Osteocyte (in vitro differentiated cells): ENCODE measurements at regions not wholly inside any gene's neighbourhood (a gene's known extent, or its start where the extent isn't known, plus 50 kb on each side); places are given as distances from the start of the nearest gene placed in this dataset.

Source experiments
- DNase-seq: peaks from one replicate; pipeline ENCODE4 v3.0.0; 2021; ENCODE audit warnings: mixed read lengths; ENCODE audit not compliant: unreplicated experiment; ENCODE audit errors: extremely low spot score
- H3K27ac Mint-ChIP-seq: one replicate; pipeline ENCODE4 v1.8.0; 2021; ENCODE audit warnings: mild to moderate bottlenecking, mixed read lengths; ENCODE audit not compliant: unreplicated experiment
- H3K27me3 Mint-ChIP-seq: one replicate; pipeline ENCODE4 v1.8.0; 2021; ENCODE audit warnings: mixed read lengths; ENCODE audit not compliant: unreplicated experiment
- H3K36me3 Mint-ChIP-seq: one replicate; pipeline ENCODE4 v1.8.0; 2021; ENCODE audit warnings: mixed read lengths; ENCODE audit not compliant: unreplicated experiment
- H3K4me1 Mint-ChIP-seq: one replicate; pipeline ENCODE4 v1.8.0; 2021; ENCODE audit warnings: mixed read lengths; ENCODE audit not compliant: unreplicated experiment
- H3K4me3 Mint-ChIP-seq: one replicate; pipeline ENCODE4 v1.8.0; 2021; ENCODE audit warnings: mild to moderate bottlenecking, moderate library complexity, mixed read lengths; ENCODE audit not compliant: unreplicated experiment
- H3K9me3 Mint-ChIP-seq: one replicate; pipeline ENCODE4 v1.8.0; 2021; ENCODE audit warnings: mixed read lengths; ENCODE audit not compliant: unreplicated experiment
- CTCF ChIP-seq: fragments of 200-600 bp; sonication (generic); IDR thresholded peaks from 2 replicates; pipeline ENCODE4 v1.5.0; 2021; ENCODE audit warnings: antibody characterized with exemption, mild to moderate bottlenecking, moderate library complexity

DNA sequence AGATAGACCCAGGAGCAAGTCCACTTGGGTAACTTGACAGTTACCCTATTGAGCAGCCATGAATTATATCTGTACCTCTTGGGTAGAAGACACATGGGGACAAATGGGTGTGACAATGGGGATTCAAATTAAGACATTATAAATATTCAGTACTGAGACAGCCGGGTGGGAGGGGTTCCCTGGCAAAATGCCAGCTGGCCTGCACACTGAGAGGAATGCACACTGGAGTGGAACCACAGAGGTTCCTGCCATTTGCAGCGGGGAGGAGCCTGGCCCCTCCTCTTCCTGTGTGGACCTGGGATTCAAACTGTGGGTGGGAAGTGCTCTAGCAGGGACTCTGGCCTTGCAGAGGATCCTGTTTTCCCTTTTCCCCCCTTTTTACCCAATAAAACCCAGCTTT lies 118.7 kb upstream of the CDKN3 start:
- no peaks in the 10 kb centered on the region for H3K9me3 Mint-ChIP-seq
- DNase-seq, result no peak
- TF ChIP-seq CTCF, result no peak
- no peaks in the 10 kb centered on the region for H3K36me3 Mint-ChIP-seq
- peaks cover 2% of the 10 kb centered on the region for H3K4me1 Mint-ChIP-seq
- no peak overlapping the region for H3K4me3 Mint-ChIP-seq
- H3K27me3 Mint-ChIP-seq, result no peaks in the 10 kb centered on the region
- no peak overlapping the region for H3K27ac Mint-ChIP-seq

DNA sequence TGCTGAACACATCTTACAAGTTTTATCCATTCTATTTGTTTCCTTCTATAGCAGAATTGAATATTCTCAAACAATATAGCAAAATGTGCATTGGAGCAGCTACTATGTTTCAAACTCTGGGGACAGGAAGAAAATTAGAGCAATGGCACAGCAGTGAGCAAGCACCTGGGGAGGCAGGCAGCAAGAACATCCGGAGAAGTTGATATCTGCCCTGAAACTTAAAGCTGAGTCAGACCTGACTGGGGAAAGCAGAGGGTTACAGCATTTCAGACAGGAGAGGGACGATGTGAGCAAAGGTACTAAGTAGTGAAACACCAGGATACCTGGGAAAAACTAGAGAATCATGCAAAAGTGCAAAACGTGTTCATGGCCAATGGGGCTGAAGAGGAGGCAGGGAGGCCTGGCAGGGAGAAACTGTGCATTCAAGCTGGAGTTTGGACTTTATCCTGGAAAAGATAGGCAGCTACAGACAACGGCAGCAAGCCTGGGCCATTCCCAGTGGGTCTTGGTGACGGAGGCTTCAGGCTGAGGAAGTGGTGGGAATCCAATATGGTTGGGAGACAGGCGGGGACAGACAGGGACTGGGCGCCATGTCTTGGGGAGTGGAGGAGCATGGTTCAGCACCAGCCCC lies 118.0 kb upstream of the CDKN3 start:
- H3K27me3 Mint-ChIP-seq, result no peaks in the 10 kb centered on the region
- peaks cover 2% of the 10 kb centered on the region for H3K4me1 Mint-ChIP-seq
- no peaks in the 10 kb centered on the region for H3K9me3 Mint-ChIP-seq
- no peak overlapping the region for H3K4me3 Mint-ChIP-seq
- no peak for DNase-seq
- TF ChIP-seq CTCF, result no peak
- no peak overlapping the region for H3K27ac Mint-ChIP-seq
- H3K36me3 Mint-ChIP-seq, result no peaks in the 10 kb centered on the region

DNA sequence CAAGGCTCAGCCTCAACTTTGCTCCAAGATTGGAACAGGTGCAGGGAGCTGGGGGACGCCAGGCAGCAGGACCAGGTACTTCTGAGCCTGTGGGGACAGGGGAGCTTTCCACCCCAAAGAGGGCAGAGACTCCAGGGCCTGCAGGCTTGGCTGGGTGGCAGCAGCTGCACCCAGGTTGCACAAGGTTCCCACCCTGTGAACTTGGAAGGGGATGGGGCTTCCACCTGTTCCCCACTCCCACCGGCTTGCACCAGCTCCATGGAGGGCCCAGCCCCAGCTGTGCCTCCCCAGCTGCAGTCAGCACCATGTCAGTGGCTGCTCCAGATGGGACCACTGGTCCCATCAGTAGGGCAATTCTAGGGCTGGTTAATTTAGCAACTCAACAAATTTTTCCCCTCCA lies 114.0 kb upstream of the CDKN3 start:
- Mint-ChIP-seq H3K4me1 (no peaks in the 10 kb centered on the region), H3K4me3 (no peak overlapping the region), H3K27me3 (peaks cover 4% of the 10 kb centered on the region), H3K36me3 (no peaks in the 10 kb centered on the region), H3K27ac (no peak overlapping the region), H3K9me3 (no peaks in the 10 kb centered on the region)
- TF ChIP-seq CTCF, result no peak
- no peak for DNase-seq

DNA sequence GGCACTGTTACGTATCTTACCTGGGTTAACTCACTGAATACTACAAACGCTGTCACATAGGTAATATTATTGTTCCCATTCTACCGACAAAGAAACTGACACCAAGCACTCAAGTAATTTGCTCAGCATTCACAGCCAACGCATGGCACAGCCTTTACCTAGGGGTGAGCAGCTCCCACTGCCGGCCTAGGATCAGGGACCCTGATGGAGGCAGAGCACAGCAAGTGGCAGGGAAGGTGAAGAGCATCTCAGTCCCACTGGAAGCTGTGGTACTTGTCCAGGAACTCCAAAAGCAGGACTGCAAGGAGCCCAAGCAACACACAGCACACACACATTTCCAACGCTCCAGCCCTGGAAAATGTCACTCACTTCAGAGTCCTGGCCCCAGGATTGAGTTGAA lies 111.8 kb upstream of the CDKN3 start:
- Mint-ChIP-seq H3K4me1 (peaks cover 2% of the 10 kb centered on the region), H3K36me3 (no peaks in the 10 kb centered on the region), H3K4me3 (no peak overlapping the region), H3K9me3 (no peaks in the 10 kb centered on the region), H3K27ac (no peak overlapping the region), H3K27me3 (peaks cover 4% of the 10 kb centered on the region)
- no peak for DNase-seq
- no peak for TF ChIP-seq CTCF

- Mint-ChIP-seq H3K27me3 (peaks cover 7% of the 10 kb centered on the region), H3K36me3 (no peaks in the 10 kb centered on the region), H3K4me3 (no peak overlapping the region), H3K9me3 (no peaks in the 10 kb centered on the region), H3K4me1 (peaks cover 14% of the 10 kb centered on the region), H3K27ac (no peak overlapping the region)
- TF ChIP-seq CTCF, result no peak
- DNase-seq, result no peak
Measured at GRCh38 chr14:54291491-54292191, 105.2 kb upstream of the CDKN3 start.
